HG03108 (cell line): ENCODE measurements at regions not wholly inside any gene's neighbourhood (a gene's known extent, or its start where the extent isn't known, plus 50 kb on each side); places are given as distances from the start of the nearest gene placed in this dataset.

ENCODE experiments used
- ATAC-seq: cut with Tn5 transposase; IDR thresholded peaks from one replicate; pipeline ENCODE4 v1.9.1; 2021; ENCODE audit warnings: moderate library complexity; ENCODE audit not compliant: unreplicated experiment

- ATAC-seq, result no peak
Observed at GRCh38 chr3:59593380-59593779, 543.6 kb upstream of the CFAP20DC start.

GRCh38 chr3:59580996-59581395 lies 531.2 kb upstream of the CFAP20DC start:
- ATAC-seq, result no peak

- no peak for ATAC-seq
Observed at GRCh38 chr3:59580499-59580898, 530.7 kb upstream of the CFAP20DC start.

- no peak for ATAC-seq
Observed at GRCh38 chr3:59578129-59578528, 528.3 kb upstream of the CFAP20DC start.

DNA sequence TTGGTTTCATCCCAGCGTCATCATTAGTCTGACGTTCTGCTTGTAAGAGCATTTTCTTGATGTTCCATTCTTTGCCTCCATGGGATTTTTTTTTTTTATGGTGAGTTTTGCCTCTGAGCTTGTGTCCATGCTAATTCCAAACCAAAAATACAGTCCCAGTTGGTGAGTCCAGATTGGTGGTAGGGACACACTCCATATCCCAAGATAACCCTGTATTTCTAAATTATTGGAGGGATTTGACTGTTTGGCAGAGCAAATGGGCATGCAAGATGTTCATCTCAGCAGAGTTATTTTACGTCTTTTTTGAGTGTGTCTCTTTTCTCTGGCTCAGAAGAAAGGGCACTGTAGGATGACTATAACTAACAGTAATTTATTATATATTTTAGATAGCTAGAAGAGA lies 526.8 kb upstream of the CFAP20DC start:
- no peak for ATAC-seq

- no peak for ATAC-seq
Observed at GRCh38 chr3:59575113-59576001, 525.5 kb upstream of the CFAP20DC start.

DNA sequence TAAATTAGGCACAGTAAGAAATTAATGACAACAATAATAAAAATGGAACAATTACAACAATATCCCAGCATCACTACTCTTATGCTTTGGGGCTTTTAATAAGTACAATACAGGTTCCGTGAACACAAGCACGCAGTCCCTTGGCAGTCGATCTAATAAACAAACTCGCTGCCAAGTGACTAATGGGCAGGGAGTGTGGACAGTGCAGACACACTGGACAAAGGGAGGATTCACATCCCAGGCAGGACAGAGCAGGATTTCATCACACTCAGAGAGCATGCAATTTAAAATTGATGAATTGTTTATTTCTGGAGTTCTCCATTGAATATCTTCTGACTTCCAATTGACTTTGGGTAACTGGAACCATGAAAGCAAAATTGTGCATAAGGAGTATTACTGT lies 524.1 kb upstream of the CFAP20DC start:
- ATAC-seq, result no peak

DNA sequence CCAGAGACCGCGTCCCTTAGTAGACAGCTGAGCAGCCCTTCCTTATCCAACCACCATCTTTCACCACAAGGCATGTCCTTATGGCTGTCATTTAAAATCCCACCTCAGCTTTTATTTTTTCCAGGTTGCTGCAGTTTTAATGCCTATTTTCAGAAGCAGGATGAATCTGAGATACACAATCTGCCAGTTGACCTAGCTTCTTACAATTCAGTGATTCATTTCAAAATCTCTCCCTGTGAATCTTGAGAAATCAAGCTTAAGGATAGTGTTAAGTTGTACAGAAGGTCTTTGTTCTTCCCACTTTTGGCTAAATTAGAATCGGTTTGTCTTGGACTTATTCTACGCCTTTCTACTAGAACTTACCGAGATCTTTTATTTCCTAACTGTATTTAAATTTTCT lies 522.3 kb upstream of the CFAP20DC start:
- no peak for ATAC-seq

DNA sequence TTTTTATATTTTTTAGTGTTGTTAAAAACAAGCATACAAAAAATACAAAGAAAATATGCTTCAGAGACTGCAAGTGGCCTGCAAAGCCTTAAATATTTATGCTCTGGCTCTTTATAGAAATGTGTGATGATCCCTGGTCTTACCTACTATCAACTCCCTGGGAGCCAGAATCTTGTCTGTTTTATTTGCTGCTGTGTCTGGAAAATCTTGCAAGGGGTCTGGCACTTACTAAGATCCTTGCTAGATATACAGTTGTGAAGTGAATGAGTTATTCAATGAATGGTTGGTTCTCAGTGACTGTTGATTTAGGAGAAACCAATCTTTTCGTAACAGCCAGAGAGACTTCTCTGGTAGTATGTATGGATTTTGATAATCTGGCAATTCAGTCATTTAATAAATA lies 521.0 kb upstream of the CFAP20DC start:
- ATAC-seq, result no peak

- ATAC-seq, result no peak
Observed at GRCh38 chr3:59567661-59568060, 517.8 kb upstream of the CFAP20DC start.

DNA sequence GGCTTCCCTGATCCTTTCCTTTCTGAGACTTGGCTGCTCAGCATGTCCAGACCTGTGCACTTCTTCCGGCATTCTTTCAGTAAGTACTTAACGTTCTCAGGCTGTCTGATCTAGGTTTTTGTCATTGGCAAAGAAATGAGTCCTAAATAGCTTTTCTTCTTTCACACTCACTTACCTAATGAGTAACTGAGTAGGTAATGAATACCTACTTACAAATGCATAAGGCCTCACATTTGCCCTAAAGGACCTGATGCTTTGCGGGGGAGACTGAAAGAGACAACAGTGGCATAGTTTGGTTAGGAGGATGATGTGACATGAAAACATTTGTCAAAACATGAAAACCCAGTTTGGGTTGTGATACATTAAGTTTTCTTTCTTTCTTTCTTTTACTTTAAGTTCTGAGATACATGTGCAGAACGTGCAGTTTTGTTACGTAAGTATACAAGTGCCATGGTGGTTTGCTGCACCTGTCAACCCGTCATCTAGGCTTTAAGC lies 516.7 kb upstream of the CFAP20DC start:
- peak; percentile 97 for ATAC-seq

DNA sequence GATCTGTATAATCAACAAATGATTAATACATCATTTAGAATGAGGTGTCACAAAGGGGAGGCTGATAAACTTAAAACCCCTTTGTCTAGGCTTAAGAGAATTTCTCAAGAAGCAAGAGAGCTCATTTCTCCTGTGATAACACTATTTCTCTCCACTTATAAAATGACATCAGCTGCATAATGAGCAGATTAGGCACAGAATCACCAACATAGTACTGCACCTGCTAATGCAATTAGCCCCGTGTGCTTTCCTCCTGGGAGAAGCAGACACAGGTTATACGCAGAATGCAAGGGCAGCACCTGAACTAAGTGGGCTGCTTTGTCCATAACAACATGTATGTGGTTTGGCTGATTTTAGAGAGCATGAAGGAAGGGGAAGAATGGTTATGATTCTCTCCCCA lies 515.3 kb upstream of the CFAP20DC start:
- ATAC-seq, result no peak

DNA sequence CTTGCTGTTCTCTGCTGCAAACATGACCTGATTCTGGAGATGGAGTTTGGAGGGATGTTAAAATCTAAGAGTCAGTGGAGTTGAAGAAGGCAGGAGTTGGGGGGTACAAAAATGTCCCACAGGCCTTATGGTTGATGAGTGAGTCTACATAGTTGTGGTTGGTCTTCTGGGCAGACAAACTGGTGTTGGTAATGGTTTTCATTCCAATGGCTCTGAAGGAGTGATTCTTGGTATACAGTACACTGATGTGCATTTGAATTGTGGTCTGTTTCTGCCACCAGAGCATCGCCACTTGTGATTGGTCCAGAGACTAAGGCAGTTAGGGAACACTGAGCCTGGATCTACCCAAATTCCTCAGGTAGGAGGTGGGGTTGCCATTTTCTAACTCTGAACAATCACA lies 514.1 kb upstream of the CFAP20DC start:
- ATAC-seq, result no peak

DNA sequence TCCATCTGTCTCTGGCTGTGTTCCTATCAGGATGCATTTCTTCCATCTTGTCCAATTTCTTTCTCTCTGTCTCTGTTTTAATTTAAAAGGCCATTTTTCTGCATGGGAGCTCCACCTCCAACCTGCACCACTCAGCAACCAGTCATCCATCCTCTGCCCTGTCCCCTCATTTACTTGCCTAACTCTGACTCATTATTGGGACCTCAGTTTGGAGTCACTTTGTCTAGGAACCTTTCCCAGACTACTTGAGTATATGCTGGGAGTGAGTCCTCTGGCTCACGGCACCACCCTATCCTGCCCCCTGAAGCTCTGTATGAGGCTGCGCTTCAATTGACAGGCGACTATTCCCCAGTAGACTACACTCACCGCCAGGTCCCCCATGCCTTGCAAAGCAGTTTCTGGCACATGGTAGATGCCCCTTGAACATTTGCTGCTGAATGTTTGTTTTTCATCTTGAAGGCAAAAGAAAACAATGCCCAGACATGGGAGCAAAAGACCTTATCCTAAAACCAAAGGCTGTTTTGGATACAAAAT lies 513.3 kb upstream of the CFAP20DC start:
- ATAC-seq, result no peak

- no peak for ATAC-seq
Observed at GRCh38 chr3:59559721-59560435, 510.1 kb upstream of the CFAP20DC start.

- ATAC-seq, result no peak
Observed at GRCh38 chr3:59558906-59559720, 509.3 kb upstream of the CFAP20DC start.

DNA sequence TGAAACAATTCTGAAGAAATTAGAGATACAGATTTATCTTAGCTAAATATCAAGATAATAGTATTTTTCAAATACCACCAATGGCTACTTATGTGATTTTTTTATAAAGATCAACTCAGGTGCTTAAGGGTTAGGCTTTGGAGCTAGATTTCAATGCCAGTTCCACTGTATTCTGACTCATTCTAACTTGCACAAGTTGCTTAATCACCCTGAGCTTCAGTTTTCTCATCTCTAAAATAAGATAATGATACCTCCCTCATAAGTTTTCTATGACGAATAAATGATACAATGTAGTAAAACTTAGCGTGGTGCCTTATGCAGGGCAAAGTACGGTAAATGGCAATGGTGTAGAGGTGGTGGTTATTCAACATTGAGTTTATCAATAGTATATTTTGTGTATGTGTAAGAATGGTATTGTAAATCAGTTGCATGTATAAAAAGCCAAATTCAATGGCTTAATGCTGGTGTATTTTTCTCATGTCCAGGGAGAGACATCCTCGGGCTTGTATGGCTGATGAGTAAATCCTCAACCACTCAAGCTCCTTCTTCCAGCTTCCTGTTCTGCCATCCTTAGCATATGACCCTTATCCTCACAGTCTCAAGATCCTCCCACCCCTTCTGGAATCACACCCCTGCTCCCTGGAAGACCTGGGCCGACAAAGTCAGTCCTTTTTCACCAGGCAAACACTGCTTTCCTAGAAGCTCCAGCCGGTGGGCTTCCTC lies 505.9 kb upstream of the CFAP20DC start:
- ATAC-seq, result no peak

DNA sequence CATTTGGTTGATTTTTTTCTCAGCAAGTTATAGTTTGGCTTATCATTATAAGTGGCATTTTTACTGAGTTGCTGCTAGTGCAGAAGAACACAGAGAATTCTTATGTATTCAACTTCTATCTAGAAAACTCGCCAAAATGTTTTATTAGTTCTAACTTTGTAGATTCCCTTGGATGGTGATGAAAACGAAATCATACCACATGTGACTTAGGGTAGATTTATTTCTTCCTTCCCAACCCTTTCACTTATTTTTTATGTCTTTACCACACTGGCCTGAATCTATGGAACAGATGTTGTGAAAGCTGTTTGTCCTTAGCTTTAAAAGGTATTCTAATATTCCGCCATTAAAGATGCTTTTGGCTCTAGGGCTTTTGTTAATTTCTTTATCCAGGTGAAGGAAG lies 503.3 kb upstream of the CFAP20DC start:
- no peak for ATAC-seq

DNA sequence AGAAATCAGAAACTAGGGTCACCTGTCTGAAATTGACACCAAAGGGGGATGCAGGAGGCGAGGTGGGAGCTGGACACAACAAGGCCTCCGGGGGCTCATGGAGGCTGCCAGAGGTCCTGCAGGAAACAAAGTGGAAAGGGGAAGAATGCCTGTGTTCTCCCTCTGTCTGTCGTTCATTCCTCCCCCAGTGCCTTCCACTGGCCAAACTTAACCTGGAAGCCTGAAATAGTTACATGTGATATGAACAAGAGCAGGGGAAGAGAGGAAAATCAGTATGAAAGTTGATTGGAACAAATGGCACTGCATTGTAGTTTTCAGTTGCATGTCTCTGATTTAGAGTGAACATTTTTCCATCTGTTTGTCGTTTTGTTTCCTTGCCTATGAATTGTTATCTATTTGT lies 502.0 kb upstream of the CFAP20DC start:
- ATAC-seq, result no peak

GRCh38 chr3:59549962-59550361 lies 500.1 kb upstream of the CFAP20DC start:
- no peak for ATAC-seq
